Pulmonary artery endothelial cell (primary cell): ENCODE measurements at regions not wholly inside any gene's neighbourhood (a gene's known extent, or its start where the extent isn't known, plus 50 kb on each side); places are given as distances from the start of the nearest gene placed in this dataset.

ENCODE experiments used
- DNase-seq: peaks from one replicate; pipeline ENCODE4 v3.0.0-alpha.2; 2011; ENCODE audit warnings: low read depth, low spot score

DNA sequence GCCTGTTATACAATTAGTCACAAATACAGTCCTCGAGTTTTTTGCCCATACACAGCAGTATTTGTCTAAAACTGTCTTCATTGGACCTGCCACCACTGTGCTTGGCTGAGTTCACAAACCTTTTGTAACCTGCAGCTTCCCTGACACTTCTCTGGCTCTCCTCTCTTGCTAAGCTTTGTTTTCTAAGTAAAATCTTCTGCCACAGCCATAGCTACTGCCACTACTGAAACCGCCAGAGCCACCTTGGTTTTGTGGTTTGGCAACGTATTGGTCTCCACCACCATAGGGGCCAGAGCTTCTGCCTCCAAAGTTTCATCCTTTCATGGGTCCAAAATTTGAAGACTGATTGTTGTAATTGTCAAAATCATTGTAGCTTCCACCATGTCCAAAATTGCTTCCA, 668.2 kb upstream of the BRINP3 start:
- DNase-seq, result no peak

DNA sequence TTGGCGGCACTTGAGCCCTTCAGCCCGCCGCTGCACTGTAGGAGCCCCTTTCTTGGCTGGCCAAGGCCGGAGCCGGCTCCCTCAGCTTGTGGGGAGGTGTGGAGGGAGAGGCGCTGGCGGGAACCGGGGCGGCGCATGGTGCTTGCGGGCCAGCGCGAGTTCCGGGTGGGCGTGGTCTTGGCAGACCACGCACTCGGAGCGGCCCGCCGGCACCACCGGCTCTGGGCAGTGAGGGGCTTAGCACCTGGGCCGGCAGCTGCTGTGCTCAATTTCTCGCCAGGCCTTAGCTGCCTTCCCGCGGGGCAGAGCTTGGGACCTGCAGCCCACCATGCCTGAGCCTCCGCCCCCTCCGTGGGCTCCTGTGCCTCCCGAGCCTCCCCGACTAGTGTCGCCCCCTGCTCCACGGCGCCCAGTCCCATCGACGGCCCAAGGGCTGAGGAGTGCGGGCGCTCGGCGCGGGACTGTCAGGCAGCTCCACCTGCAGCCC, 673.7 kb upstream of the BRINP3 start:
- no peak for DNase-seq

DNA sequence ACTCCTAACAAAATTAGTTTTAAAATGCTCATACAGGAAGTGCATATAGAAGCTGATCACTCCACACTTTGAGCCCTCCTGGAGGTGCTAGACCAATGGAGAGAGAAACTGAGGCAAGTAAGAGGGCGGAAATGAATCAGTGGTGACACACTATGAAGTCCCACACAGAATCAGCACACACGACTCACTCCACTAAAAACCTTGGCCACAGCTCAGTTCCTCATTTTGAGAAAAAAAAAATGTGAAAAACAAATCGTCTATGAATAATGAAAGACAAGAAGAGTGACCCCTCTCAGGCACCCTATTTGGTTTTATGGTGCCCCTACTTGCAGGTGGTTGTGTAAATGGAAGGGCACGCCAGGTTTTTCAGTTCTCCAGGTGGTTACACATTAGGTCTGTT, 675.1 kb upstream of the BRINP3 start:
- no peak for DNase-seq

DNA sequence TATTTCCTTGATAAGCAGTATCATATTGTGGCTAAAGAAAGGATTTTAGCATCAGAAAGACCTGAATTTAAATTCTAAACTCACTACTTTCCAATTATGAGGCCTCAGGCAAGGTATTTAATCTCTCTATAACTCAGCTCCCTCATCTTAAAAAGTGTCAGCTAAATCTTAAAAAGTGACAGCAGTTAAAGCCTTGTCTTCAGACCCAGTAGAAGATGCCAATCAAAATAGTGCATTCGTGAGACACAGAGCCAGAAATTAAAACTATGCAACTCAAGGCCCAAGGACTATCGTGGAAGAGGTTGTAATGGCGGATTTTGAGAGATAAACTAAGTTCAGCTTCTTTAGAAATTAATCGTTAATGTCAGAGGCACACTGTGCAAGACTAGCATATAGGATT, 677.5 kb upstream of the BRINP3 start:
- DNase-seq, result no peak

DNA sequence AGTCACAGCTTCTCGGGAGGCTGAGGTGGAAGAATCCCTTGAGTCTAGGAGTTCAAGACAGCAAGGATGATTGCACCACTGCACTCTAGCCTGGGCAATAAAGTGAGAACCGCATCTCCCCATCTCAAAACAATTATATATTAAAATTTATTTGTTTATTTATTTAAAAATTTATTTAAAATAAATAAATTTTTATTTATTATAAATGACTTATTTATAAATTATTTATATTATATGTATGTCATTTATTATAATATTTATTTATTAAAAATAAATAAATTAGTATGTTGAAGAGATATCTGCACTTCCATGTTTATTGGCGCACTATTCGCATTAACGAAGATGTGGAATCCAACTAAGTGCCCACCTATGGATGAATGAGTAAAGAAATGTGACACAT, 683.2 kb upstream of the BRINP3 start:
- no peak for DNase-seq

DNA sequence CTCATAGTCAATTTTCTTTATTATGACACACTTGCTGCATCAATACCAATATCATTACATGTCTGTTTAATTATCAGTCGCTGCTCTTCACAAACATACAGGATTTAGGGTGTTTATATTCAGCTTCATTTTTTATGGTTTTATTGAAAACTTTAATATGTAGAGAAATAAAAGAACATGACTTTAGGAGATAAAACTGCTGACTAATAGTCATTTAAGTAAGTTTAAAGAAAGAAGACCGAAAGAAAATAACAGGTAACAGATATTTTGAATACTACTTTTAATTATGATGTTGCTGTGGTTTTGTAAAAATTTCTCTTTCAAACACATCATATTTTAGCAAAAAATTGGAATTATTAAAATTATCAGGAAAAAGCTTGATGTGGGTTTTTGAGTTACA, 685.1 kb upstream of the BRINP3 start:
- no peak for DNase-seq

DNA sequence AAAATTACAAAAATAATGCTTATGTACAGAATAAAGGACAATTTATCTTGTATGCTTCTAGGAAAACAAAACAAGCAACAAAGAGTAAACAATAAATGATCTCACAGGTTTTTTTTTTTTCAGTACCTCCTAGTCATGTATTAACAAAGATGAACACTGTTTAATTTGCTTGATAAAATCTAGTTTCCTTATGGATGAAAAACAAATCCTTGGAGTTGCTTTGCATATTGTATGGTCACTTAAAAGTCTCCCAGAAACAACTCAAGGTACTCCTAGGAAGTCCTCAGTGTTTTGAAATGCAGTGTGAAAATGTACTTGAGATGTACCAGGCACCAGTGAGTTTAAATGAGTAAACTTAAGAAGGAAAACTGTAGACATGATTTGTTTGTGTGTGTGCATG, 686.0 kb upstream of the BRINP3 start:
- DNase-seq, result no peak

DNA sequence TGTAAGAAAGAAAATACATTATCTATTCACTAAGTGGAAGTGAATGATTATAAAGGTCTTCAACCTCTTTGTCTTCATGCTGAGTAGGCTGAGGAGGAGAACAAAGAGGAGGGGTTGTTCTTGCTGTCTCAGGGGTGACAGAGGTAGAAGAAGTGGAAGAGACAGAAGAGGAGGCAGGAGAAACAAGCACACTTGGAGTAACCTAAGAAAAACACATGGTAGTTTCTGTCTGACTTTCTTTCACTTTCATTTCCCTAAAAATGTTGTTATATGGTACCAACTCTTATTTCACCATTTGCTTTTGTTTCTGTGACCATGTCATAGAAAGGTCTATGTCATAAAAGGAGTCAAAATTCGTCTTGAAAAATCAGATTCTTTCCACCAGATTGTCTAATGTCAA, 696.6 kb upstream of the BRINP3 start:
- DNase-seq, result no peak

DNA sequence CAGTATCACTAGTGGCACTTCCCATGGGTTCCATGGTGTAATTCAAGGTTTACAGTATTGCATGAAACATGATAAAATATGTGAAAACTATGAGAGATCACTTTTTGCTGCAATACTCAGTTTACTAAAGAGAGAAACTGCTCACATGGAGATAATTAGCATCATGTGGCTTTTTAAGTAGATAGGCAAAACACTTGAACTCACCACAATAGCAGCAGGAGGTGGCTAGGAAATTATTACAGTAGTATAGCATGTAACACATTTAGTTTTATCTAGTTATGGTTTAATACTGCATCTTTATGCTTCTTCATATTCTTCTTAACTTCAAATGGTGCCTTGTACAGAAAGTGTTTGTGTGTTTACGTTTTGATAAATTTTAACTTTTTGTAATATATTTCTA, 698.5 kb upstream of the BRINP3 start:
- DNase-seq, result no peak

DNA sequence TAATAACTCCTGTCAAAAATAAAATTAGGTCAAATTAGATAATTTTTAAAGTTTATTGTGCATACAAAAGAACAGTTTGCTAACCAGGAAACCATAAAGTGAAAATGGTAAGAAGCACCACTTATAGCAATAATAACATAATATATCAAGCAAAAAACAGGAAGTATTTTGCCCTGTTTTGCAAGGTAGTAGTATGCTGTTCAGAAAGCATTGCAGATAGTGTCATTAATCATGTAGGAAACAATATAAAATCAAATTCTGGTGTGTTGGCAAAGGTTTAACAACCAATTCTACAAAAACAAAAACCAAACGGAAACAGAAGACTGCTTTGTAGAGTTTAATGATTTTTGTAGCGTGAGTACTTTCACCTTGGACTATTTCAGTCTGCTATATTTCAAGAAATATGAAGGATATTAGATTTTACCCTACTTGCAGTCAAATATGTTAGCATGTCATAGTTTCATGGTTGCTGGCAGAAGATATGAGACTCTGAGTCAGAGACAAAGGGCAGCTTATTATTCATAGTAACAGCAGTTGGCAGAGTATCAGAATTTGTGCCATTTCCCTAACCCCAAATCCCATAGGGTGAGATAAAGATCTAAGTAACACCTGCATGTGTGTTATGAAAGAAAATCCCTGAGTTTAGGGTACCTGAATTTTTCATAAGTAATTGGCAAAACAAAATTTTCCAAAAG, 729.0 kb upstream of the BRINP3 start:
- DNase-seq, result no peak

DNA sequence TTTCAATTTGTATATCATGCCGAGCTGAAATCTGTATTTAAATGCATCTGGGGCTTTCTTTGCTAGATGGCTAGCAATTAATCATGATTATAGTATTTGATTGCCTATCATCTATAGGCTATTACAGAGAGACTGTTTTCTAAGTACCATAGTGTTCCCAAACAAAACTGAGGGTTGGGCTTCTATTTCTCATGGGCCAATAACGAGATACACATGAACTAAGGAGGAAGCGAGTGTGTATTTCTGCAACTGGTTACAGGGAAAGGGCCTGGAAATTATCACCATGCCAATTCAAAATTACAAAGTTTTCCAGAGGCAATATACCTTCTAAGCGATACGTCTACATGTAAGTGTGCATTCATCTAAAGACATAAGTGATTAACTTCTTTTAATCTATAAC, 744.5 kb upstream of the BRINP3 start:
- DNase-seq, result no peak

DNA sequence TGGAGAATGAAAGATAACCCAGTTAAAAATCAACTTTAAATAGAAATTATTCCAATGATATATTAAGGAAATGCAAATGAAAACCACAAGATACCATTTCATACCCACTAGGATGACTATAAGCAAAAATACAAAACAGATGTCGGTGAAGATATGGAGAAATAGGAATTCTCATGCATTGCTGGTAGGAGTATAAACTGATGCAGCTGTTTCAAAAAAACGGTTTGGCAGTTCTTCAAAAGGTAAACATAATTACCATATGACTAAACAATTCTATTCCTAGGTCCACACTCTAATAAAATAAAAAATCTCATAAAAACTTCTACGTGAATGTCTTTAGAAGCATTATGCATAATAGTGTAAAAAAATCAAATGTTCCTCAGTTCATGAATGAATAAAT, 763.3 kb upstream of the BRINP3 start:
- DNase-seq, result no peak

DNA sequence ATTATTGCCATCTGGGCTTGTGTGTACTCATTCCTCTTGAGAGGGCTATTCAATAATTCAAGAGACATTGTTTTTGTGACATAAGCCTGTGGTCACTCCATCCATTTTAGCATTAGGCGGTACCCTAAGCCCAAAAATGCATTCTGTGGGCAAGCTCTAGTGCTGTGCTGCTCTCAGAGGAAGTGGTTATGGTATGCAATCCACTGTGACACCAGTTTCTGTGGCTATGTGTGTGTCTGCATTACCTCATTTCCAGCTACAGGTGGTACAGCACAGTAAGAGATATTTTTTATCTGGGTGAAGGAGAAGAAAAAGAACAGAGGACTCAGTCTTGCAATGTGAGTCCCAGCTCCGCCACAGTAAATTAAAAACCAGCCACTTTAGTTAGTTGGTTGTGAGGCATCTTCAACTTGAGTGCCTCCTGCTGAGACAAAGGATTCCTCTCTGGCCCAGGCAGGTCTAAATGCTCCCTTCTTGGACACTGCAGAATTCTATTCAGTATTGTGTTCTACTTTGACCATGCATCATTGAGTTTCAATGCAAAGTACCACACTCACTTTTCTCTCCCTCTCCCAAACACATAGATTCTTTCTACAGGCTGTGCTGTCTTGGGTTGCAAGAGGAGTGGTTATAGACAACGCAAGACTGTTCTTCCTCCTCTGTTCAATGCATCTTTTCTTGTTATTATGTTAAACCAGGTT, 777.8 kb upstream of the BRINP3 start:
- no peak for DNase-seq

DNA sequence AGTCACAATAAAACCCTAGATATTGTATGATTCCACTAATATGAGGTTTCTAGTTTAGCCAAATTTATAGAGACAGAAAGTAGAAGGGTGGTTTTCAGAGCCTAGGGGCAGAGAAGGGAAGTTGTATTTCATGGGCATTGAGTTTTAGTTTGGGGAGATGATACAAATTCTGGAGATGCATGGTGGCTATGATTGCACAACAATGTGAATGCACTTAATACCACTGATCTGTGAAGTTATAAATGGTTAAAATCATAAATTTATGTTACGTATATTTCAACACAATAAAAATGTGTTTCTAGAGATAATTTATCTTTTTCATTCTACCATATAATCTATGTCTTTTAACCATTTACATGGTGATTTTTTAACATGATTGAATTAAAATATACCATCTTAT, 779.3 kb upstream of the BRINP3 start:
- no peak for DNase-seq

DNA sequence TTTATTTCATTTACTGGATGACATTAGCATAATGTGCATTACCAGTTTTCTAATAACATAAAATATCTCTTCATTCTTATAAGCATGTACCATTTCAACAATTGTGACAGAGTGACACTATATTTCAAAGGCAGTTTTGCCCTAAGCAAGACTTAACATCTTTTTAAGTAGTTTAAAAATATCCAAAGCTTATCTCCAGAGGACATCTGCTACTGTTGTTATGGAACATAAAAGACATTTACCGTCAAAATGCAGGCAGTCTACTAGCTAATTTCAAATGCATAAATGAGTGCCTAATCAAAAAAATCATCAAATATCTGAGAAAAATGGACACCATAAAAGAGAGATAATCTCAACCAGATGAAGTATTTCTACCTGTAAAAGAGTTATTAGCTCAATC, 782.4 kb upstream of the BRINP3 start:
- no peak for DNase-seq

DNA sequence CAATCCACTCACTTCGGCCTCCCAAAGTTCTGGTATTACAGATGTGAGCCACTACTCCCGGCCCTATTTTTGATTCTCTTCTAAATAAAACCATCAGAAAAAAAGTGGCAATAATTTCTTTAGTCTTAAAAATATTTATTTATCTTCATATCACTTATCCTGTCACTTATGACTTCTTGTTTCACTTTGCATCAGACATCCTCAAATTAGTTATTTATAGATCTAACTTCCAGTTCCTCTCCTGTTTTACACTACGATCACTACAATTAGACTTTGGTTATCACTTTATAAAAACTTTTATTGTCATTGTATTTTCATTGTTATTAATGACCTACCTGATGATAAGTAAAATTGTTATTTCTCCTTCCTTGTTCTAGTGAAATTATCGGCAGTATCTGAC, 783.4 kb upstream of the BRINP3 start:
- DNase-seq, result no peak

DNA sequence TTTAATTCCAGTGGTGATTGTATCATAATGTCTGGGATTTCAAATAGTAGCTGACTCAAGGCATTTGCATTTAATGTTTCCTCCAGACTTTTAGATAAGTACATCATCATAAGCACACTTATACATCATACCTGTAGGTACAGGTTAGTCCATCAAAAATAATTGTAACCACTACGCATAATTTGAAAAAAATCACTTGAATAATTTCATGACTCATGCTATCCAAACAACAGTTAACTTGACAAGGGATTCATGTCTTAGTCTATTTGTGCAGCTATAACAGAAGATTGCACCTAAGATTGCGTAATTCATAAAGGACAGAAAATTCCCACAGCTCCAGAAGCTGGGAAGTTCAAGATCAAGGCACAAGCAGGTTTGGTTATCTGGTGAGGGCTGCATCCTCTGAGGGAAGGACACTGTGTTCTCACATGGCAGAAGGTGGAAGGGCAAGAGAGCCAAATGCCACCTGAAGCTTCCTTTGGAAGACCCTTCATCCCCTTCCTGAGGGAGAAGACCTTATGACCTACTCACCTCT, 801.7 kb upstream of the BRINP3 start:
- DNase-seq, result no peak

DNA sequence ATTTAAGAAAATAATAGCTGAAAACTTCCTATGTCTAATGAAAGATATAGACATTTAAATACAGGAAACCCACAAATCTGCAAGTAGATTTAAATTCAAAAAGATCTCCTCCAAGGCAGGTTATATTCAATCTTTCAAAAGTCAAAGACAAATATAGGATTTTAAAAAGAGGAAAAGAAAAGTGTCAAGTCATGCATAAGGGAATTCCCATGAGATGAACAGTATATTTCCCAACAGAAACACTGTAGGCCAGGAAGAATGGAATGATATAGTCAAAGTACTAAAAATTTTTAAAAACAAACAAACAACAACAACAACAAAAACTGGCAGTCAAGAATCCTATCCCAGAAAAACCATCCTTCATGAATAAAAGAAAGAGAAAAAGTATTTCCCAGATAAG, 806.5 kb upstream of the BRINP3 start:
- DNase-seq, result no peak

DNA sequence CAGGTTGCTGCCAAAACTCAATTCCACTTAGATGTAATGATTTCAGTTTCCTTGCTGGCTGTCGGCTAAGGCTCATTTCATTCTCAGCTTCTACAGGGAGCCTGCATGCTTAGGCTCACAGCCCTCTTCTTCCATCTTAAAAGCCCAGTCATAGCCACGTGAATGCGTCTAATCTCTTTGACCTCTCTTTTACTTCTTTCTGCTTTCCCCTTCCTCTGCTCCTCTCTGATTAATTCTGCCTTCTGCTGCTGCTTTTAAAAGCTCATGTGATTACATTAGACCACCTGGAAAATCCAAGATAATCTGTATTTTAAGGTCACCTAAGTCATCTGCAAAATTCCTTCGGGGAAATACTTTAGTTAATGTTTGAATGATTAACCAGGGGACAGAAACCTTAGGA, 812.8 kb upstream of the BRINP3 start:
- DNase-seq, result no peak

DNA sequence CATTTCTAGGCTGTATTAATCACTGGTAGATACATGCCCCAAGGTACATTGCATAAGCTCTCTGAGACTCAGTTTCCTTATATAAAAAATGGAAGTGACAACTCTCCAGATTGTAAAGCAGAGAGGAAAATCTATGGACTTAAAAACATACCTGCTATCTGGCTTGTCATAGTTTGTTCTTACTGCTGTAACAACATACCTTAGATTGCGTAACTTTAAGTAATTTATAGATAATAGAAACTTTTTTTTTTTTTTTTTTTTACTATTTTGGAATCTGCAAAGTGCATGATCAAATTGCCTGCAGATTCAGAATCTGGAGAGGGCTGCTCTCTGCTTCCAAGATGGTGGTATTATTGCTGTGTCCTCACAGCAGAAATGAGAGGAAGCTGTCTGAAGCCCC, 827.7 kb upstream of the BRINP3 start:
- no peak for DNase-seq

DNA sequence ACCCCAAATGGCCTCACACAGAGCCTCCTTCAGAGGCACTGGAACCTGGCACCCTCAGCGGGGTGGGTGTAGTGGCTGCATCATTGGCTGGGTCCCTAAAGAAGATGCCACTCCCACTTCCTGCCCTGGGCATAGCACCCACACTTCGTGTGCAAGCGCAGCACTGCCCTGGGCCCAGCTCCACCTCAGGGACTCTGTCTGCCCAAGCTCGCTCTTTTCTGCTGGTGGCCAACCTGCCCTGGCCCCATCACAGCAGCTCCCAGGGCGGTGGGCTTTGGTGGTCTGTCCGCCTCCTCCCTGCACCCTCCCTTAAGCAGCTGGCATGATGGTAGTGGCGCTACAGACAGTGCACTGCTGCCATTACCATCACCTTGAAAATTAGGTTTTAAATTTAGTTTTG, 829.3 kb upstream of the BRINP3 start:
- no peak for DNase-seq

DNA sequence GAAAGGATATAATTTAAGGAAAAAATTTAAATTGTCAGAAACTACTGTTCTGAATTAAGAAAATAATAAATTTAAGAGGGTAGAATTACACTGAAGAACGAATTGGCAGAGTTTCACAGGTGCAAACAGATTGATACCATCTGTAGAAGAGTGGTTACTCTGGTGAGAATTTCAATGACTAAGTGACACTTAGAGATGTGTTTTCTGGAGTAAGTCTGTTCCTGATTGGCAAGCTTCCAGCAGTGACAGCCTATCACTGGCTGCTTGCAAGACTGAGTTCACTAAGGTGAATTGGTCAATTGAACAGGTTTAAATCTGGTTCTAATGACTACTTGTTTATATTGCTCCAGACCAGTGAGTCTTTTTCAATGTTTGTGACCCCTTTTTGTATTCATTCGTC, 838.2 kb upstream of the RGS18 start:
- DNase-seq, result no peak

DNA sequence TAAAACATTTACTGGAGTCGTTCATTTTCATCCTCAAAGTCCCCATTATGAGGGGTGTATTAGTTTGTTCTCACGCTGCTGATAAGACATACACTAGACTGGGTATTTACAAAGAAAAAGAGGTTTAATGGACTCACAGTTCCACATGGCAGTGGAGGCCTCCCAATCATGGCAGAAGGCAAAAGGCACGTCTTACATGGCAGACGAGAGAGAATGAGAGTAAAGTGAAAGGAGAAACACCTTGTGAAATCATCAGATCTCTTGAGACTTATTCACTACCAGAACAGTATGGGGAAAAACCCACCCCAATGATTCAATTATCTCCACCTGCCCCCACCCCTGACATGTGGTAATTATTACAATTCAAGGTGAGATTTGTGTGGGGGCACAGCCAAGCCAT, 830.4 kb upstream of the RGS18 start:
- DNase-seq, result no peak
